Naive thymus-derived CD4-positive, alpha-beta T cell (primary cell): ENCODE measurements at regions not wholly inside any gene's neighbourhood (a gene's known extent, or its start where the extent isn't known, plus 50 kb on each side); places are given as distances from the start of the nearest gene placed in this dataset.

Source experiments
- ATAC-seq: fragments of 150-1000 bp; cut with Tn5 transposase; 2 replicates; pipeline ENCODE4 v1.10.0; 2021; ENCODE audit warnings: mild to moderate bottlenecking, moderate library complexity
- CTCF ChIA-PET: fragments of 350-600 bp; sonication (Branson Sonifier 250); formaldehyde crosslinking; loops from one replicate; lab custom pipeline; 2021; ENCODE audit warnings: antibody characterized with exemption; lab: Charles Lee
- POLR2A ChIA-PET: fragments of 350-600 bp; sonication (Branson Sonifier 250); formaldehyde crosslinking; loops from one replicate; lab custom pipeline; 2021; ENCODE audit warnings: antibody characterized with exemption, inconsistent platforms; lab: Charles Lee
- DNase-seq, 9 donors: peaks; one replicate each; pipeline versions ENCODE4 v3.0.0 to v3.0.0-alpha.2; 2020 to 2022; ENCODE audit warnings: mixed read lengths in 1 of 9
- H3K27ac ChIP-seq: one replicate; pipeline ENCODE4 v1.7.0; 2013; ENCODE audit warnings: mild to moderate bottlenecking, low read depth, low read length, moderate library complexity
- H3K27me3 ChIP-seq, 2 donors: one replicate each; pipeline ENCODE4 v1.7.0; 2013; ENCODE audit warnings: low read length in 2 of 2, mild to moderate bottlenecking in 2 of 2, moderate library complexity in 2 of 2; ENCODE audit not compliant: control insufficient read depth in 2 of 2, insufficient read depth in 2 of 2
- H3K36me3 ChIP-seq, 3 experiments: 1 replicate in 2 of 3; 2 replicates in 1 of 3; pipeline ENCODE4 v1.7.0; 2013; ENCODE audit warnings: low read length in 3 of 3, mild to moderate bottlenecking in 3 of 3, moderate library complexity in 1 of 3; ENCODE audit not compliant: insufficient read depth in 3 of 3, control insufficient read depth in 2 of 3
- H3K4me1 ChIP-seq, 2 donors: one replicate each; pipeline ENCODE4 v1.7.0; 2013; ENCODE audit warnings: low read length in 2 of 2, mild to moderate bottlenecking in 2 of 2, moderate library complexity in 1 of 2; ENCODE audit not compliant: control insufficient read depth in 2 of 2, insufficient read depth in 2 of 2
- H3K4me3 ChIP-seq: 2 replicates; pipeline ENCODE4 v1.7.0; 2013; ENCODE audit warnings: mild to moderate bottlenecking, low read length
- H3K9me3 ChIP-seq, 3 experiments: 1 replicate in 2 of 3; 2 replicates in 1 of 3; pipeline ENCODE4 v1.7.0; 2013; ENCODE audit warnings: low read length in 3 of 3; ENCODE audit not compliant: control insufficient read depth in 2 of 3
- H3K27ac Mint-ChIP-seq, 9 donors: one replicate each; pipeline ENCODE4 v1.8.0; 2020 to 2022; ENCODE audit warnings: mixed read lengths in 9 of 9, mild to moderate bottlenecking in 8 of 9, moderate library complexity in 5 of 9, inconsistent platforms in 2 of 9
- H3K27me3 Mint-ChIP-seq, 5 donors: one replicate each; pipeline ENCODE4 v1.8.0; 2021 to 2022; ENCODE audit warnings: mixed read lengths in 5 of 5, mild to moderate bottlenecking in 1 of 5
- H3K36me3 Mint-ChIP-seq, 5 donors: one replicate each; pipeline ENCODE4 v1.8.0; 2020 to 2022; ENCODE audit warnings: mixed read lengths in 5 of 5, mild to moderate bottlenecking in 3 of 5, inconsistent platforms in 1 of 5
- H3K4me1 Mint-ChIP-seq, 7 donors: one replicate each; pipeline ENCODE4 v1.8.0; 2020 to 2022; ENCODE audit warnings: mixed read lengths in 7 of 7, mild to moderate bottlenecking in 3 of 7, inconsistent platforms in 1 of 7
- H3K4me3 Mint-ChIP-seq, 10 donors: one replicate each; pipeline ENCODE4 v1.8.0; 2020 to 2022; ENCODE audit warnings: mild to moderate bottlenecking in 10 of 10, mixed read lengths in 10 of 10, moderate library complexity in 6 of 10, inconsistent platforms in 2 of 10
- H3K9me3 Mint-ChIP-seq, 11 donors: one replicate each; pipeline ENCODE4 v1.8.0; 2020 to 2022; ENCODE audit warnings: mixed read lengths in 11 of 11, mild to moderate bottlenecking in 4 of 11, inconsistent platforms in 1 of 11, moderate library complexity in 1 of 11
- intact Hi-C, 2 donors: fragments of 100-400 bp; cut with micrococcal nuclease; formaldehyde crosslinking; loops; one replicate each; pipeline ENCODE4 v1.15.1; 2023

GRCh38 chr2:51170273-51170672, 138.3 kb upstream of the NRXN1 start:
- intact Hi-C loops = no loop called here
- Mint-ChIP-seq H3K27ac (no peak overlapping the region), H3K4me3 (no peak overlapping the region), H3K36me3 (no peaks in the 10 kb centered on the region), H3K4me1 (no peaks in the 10 kb centered on the region), H3K27me3 (no peaks in the 10 kb centered on the region), H3K9me3 (peaks cover 0 to 18% (median 3%) of the 10 kb centered on the region in 11 donors)
- Histone ChIP-seq H3K4me1 (no peaks in the 10 kb centered on the region), H3K27me3 (no peaks in the 10 kb centered on the region), H3K4me3 (no peak overlapping the region), H3K36me3 (no peaks in the 10 kb centered on the region), H3K9me3 (no peaks in the 10 kb centered on the region), H3K27ac (no peak overlapping the region)
- ChIA-PET POLR2A (no interaction called here), CTCF (no interaction called here)
- ATAC-seq (no peak), DNase-seq (no peak)

DNA sequence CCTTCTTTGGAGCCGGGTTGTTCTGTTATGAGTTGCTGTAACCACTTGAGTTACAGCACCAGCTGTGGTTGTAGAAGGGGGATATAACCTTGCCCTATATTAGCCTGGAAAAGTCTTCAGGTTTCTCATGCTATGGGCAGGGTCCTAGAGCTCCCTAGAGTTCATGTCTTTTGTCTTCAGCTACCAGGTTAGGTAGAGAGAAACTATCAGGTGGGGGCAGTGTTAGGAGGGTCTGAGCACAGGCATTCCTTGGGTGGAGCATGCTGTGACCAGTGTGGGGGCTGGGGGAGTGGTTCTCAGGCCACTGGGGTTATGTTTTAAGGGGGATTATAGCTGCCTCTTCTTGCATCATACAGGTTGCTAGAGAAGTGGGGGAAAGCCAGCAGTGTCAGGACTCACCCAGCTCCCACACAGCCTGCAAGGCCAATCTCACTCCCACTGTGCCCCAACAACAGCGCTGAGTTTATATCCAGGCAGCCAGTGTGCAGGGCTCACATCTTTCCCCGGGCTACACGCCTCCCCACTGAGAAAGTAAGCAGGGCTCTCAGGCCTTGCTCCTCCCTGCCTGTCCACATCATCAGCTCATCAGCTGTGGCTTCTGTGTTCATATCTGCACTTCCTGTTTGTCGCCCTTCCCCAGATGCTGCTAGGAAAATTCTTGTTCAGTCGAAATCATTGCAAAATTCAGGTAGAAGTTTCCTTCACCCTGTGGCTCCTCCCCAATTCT, 133.8 kb upstream of the NRXN1 start:
- CTCF ChIA-PET = no interaction called here

GRCh38 chr2:51158251-51158650, 126.3 kb upstream of the NRXN1 start:
- H3K27me3 Mint-ChIP-seq = no peaks in the 10 kb centered on the region
- H3K9me3 Mint-ChIP-seq = peaks cover 0 to 10% (median 5%) of the 10 kb centered on the region in 11 donors
- H3K27ac Mint-ChIP-seq = no peak overlapping the region
- ChIA-PET POLR2A (no interaction called here), CTCF (no interaction called here)
- H3K27ac ChIP-seq = no peak overlapping the region
- no peaks in the 10 kb centered on the region for H3K4me1 ChIP-seq
- H3K36me3 ChIP-seq = no peaks in the 10 kb centered on the region
- intact Hi-C loops = no loop called here
- no peaks in the 10 kb centered on the region for H3K27me3 ChIP-seq
- no peaks in the 10 kb centered on the region for H3K36me3 Mint-ChIP-seq
- no peak overlapping the region for H3K4me3 Mint-ChIP-seq
- no peak overlapping the region for H3K4me3 ChIP-seq
- H3K4me1 Mint-ChIP-seq = peaks cover 0 to 2% (median 0%) of the 10 kb centered on the region in 7 donors
- no peaks in the 10 kb centered on the region for H3K9me3 ChIP-seq
- ATAC-seq = no peak
- no peak for DNase-seq

More for the DNA sequence above, 133.8 kb upstream of the NRXN1 start:
- H3K4me3 ChIP-seq = no peak overlapping the region
- H3K36me3 ChIP-seq = no peaks in the 10 kb centered on the region
- DNase-seq (no peak), ATAC-seq (no peak)
- Mint-ChIP-seq H3K4me1 (no peaks in the 10 kb centered on the region), H3K36me3 (no peaks in the 10 kb centered on the region), H3K27me3 (no peaks in the 10 kb centered on the region), H3K27ac (no peak overlapping the region), H3K4me3 (no peak overlapping the region), H3K9me3 (peaks cover 0 to 22% (median 1%) of the 10 kb centered on the region in 11 donors)
- no peaks in the 10 kb centered on the region for H3K9me3 ChIP-seq
- no peaks in the 10 kb centered on the region for H3K4me1 ChIP-seq
- no peak overlapping the region for H3K27ac ChIP-seq
- POLR2A ChIA-PET = no interaction called here
- H3K27me3 ChIP-seq = no peaks in the 10 kb centered on the region
- intact Hi-C loops = no loop called here

GRCh38 chr2:51153236-51153635, 121.3 kb upstream of the NRXN1 start:
- ATAC-seq = no peak
- Histone ChIP-seq H3K9me3 (no peaks in the 10 kb centered on the region), H3K27ac (no peak overlapping the region), H3K4me1 (no peaks in the 10 kb centered on the region), H3K4me3 (no peak overlapping the region), H3K27me3 (no peaks in the 10 kb centered on the region), H3K36me3 (no peaks in the 10 kb centered on the region)
- no peak overlapping the region for H3K4me3 Mint-ChIP-seq
- peaks cover 0 to 2% (median 0%) of the 10 kb centered on the region in 7 donors for H3K4me1 Mint-ChIP-seq
- POLR2A ChIA-PET = no interaction called here
- no peaks in the 10 kb centered on the region for H3K27me3 Mint-ChIP-seq
- intact Hi-C loops = no loop called here
- peaks cover 3 to 13% (median 5%) of the 10 kb centered on the region in 11 donors for H3K9me3 Mint-ChIP-seq
- no peak for DNase-seq
- CTCF ChIA-PET = no interaction called here
- no peak overlapping the region for H3K27ac Mint-ChIP-seq
- no peaks in the 10 kb centered on the region for H3K36me3 Mint-ChIP-seq

DNA sequence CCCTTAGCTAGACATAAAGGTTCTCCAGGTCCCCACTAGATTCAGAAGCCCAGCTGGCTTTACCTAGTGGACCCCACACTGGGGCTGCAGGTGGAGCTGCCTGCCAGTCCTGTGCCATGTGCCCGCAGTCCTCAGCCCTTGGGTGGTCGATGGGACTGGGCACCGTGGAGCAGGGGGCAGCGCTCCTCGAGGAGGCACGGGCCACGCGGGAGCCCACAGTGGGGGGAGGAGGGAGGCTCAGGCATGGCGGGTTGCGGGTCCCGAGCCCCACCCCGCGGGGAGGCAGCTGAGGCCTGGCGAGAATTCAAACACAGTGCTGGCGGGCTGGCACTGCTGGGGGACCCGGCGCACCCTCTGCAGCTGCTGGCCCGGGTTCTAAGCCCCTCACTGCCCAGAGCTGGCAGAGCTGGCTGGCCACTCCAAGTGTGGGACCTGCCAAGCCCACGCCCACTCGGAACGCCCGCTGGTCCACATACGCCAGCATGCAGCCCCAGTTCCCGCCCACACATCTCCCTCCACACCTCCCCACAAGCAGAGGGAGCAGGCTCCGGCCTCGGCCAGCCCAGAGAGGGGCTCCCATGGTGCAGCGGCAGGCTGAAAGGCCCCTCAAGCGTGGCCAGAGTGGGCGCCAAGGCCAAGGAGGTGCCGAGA, 119.7 kb upstream of the NRXN1 start:
- no peak for DNase-seq
- H3K9me3 Mint-ChIP-seq = peaks cover 0 to 11% (median 5%) of the 10 kb centered on the region in 11 donors
- CTCF ChIA-PET = no interaction called here

GRCh38 chr2:51149725-51150124, 117.8 kb upstream of the NRXN1 start:
- H3K36me3 Mint-ChIP-seq = no peaks in the 10 kb centered on the region
- intact Hi-C loops = no loop called here
- CTCF ChIA-PET = no interaction called here
- no peaks in the 10 kb centered on the region for H3K27me3 Mint-ChIP-seq
- no peak for ATAC-seq
- Histone ChIP-seq H3K4me3 (no peak overlapping the region), H3K27ac (no peak overlapping the region), H3K9me3 (no peaks in the 10 kb centered on the region), H3K36me3 (no peaks in the 10 kb centered on the region), H3K27me3 (no peaks in the 10 kb centered on the region), H3K4me1 (no peaks in the 10 kb centered on the region)
- H3K27ac Mint-ChIP-seq = no peak overlapping the region
- no peak for DNase-seq
- H3K4me3 Mint-ChIP-seq = no peak overlapping the region
- peaks cover 0 to 9% (median 5%) of the 10 kb centered on the region in 11 donors for H3K9me3 Mint-ChIP-seq
- POLR2A ChIA-PET = no interaction called here
- H3K4me1 Mint-ChIP-seq = no peaks in the 10 kb centered on the region

More for the DNA sequence above, 119.7 kb upstream of the NRXN1 start:
- Histone ChIP-seq H3K4me1 (no peaks in the 10 kb centered on the region), H3K27me3 (no peaks in the 10 kb centered on the region), H3K9me3 (no peaks in the 10 kb centered on the region), H3K36me3 (no peaks in the 10 kb centered on the region), H3K4me3 (no peak overlapping the region), H3K27ac (no peak overlapping the region)
- ATAC-seq = no peak
- Mint-ChIP-seq H3K4me3 (no peak overlapping the region), H3K27me3 (no peaks in the 10 kb centered on the region), H3K4me1 (no peaks in the 10 kb centered on the region), H3K36me3 (no peaks in the 10 kb centered on the region), H3K27ac (no peak overlapping the region)
- POLR2A ChIA-PET = no interaction called here
- intact Hi-C loops = no loop called here

- Mint-ChIP-seq H3K36me3 (no peaks in the 10 kb centered on the region), H3K9me3 (peaks cover 0 to 11% (median 5%) of the 10 kb centered on the region in 11 donors), H3K4me1 (no peaks in the 10 kb centered on the region), H3K27ac (no peak overlapping the region), H3K4me3 (no peak overlapping the region), H3K27me3 (no peaks in the 10 kb centered on the region)
- no peaks in the 10 kb centered on the region for H3K4me1 ChIP-seq
- H3K27me3 ChIP-seq = no peaks in the 10 kb centered on the region
- DNase-seq = no peak
- ATAC-seq = no peak
- no peaks in the 10 kb centered on the region for H3K36me3 ChIP-seq
- H3K9me3 ChIP-seq = no peaks in the 10 kb centered on the region
- ChIA-PET CTCF (no interaction called here), POLR2A (no interaction called here)
- no peak overlapping the region for H3K4me3 ChIP-seq
- intact Hi-C loops = no loop called here
- H3K27ac ChIP-seq = no peak overlapping the region
Measured at GRCh38 chr2:51145761-51146160, 113.8 kb upstream of the NRXN1 start.
